DOHH2 (cell line): ENCODE measurements at regions not wholly inside any gene's neighbourhood (a gene's known extent, or its start where the extent isn't known, plus 50 kb on each side); places are given as distances from the start of the nearest gene placed in this dataset.

ENCODE experiments used
- H3F3A ChIP-seq: fragments of 200-600 bp; sonication (generic), shearing (Covaris generic); 2 replicates; pipeline ENCODE4 v1.6.0; 2016; ENCODE audit warnings: antibody characterized with exemption, mild to moderate bottlenecking; ENCODE audit not compliant: control insufficient read depth, insufficient read depth
- H3K27ac ChIP-seq: fragments of 200-600 bp; sonication (generic); 2 replicates; pipeline ENCODE4 v1.5.1; 2014; ENCODE audit warnings: low read depth, mild to moderate bottlenecking, low read length, moderate library complexity
- H3K27me3 ChIP-seq: fragments of 200-600 bp; sonication (generic); 2 replicates; pipeline ENCODE4 v1.6.1; 2014; ENCODE audit warnings: mild to moderate bottlenecking, low read length, mixed read lengths; ENCODE audit not compliant: control insufficient read depth
- H3K36me3 ChIP-seq: fragments of 200-600 bp; sonication (generic); 2 replicates; pipeline ENCODE4 v1.6.1; 2014; ENCODE audit warnings: mild to moderate bottlenecking, low read length, moderate library complexity, mixed read lengths; ENCODE audit not compliant: control insufficient read depth
- H3K4me1 ChIP-seq: fragments of 200-600 bp; sonication (generic); 2 replicates; pipeline ENCODE4 v1.6.1; 2014; ENCODE audit warnings: mild to moderate bottlenecking, low read length, mixed read lengths; ENCODE audit not compliant: control insufficient read depth
- H3K4me2 ChIP-seq: fragments of 200-600 bp; sonication (generic); 2 replicates; pipeline ENCODE4 v1.6.0; 2014; ENCODE audit warnings: mild to moderate bottlenecking, low read length, moderate library complexity
- H3K4me3 ChIP-seq: fragments of 200-600 bp; sonication (generic); 2 replicates; pipeline ENCODE4 v1.5.1; 2014; ENCODE audit warnings: mild to moderate bottlenecking, low read length, mixed read lengths
- H3K79me2 ChIP-seq: fragments of 200-600 bp; sonication (generic); 2 replicates; pipeline ENCODE4 v1.6.1; 2014; ENCODE audit warnings: mild to moderate bottlenecking, low read length, mixed read lengths; ENCODE audit not compliant: control insufficient read depth
- H3K9me2 ChIP-seq: fragments of 200-600 bp; sonication (generic); replicated peaks from 2 replicates; pipeline ENCODE4 v1.6.1; 2014; ENCODE audit warnings: mild to moderate bottlenecking, low read length, mixed read lengths; ENCODE audit not compliant: control insufficient read depth
- H3K9me3 ChIP-seq: fragments of 200-600 bp; sonication (generic); 2 replicates; pipeline ENCODE4 v1.6.1; 2014; ENCODE audit warnings: antibody characterized with exemption, low read length, mixed read lengths; ENCODE audit not compliant: control insufficient read depth, insufficient read depth
- H4K20me1 ChIP-seq: fragments of 200-600 bp; sonication (generic); 2 replicates; pipeline ENCODE4 v1.6.0; 2014; ENCODE audit warnings: low read depth, mild to moderate bottlenecking, antibody characterized with exemption, low read length, moderate library complexity; ENCODE audit not compliant: control insufficient read depth, insufficient read depth
- EZH2phosphoT487 ChIP-seq: fragments of 200-600 bp; sonication (generic); IDR thresholded peaks from 2 replicates; pipeline ENCODE4 v1.6.1; 2017; ENCODE audit warnings: borderline replicate concordance, mild to moderate bottlenecking, antibody characterized with exemption, low read length, moderate library complexity, mixed read lengths
- TF ChIP-seq, protein P1 (sequence below): fragments of 200-600 bp; sonication (generic); IDR thresholded peaks from one replicate; pipeline ENCODE4 v1.5.1; 2014; ENCODE audit warnings: antibody characterized with exemption, mild to moderate bottlenecking, low read depth, low read length; ENCODE audit not compliant: poor library complexity, severe bottlenecking

GRCh38 chr1:207962716-207963426 is 51.9 kb upstream of the CD34 start:
- Histone ChIP-seq H3K27ac (no peak overlapping the region), H3K9me3 (no peaks in the 10 kb centered on the region), H3K4me2 (peak overlapping the region; percentile 64), H3K27me3 (peaks cover 16% of the 10 kb centered on the region; the same call in 1 of the 2 replicates), H3K9me2 (no peaks in the 10 kb centered on the region), H3F3A (no peaks in the 10 kb centered on the region), H3K79me2 (no peaks in the 10 kb centered on the region), H4K20me1 (no peaks in the 10 kb centered on the region), H3K36me3 (no peaks in the 10 kb centered on the region), H3K4me1 (peaks cover 10% of the 10 kb centered on the region), H3K4me3 (peak overlapping the region; percentile 71)
- TF ChIP-seq, protein P1, sequence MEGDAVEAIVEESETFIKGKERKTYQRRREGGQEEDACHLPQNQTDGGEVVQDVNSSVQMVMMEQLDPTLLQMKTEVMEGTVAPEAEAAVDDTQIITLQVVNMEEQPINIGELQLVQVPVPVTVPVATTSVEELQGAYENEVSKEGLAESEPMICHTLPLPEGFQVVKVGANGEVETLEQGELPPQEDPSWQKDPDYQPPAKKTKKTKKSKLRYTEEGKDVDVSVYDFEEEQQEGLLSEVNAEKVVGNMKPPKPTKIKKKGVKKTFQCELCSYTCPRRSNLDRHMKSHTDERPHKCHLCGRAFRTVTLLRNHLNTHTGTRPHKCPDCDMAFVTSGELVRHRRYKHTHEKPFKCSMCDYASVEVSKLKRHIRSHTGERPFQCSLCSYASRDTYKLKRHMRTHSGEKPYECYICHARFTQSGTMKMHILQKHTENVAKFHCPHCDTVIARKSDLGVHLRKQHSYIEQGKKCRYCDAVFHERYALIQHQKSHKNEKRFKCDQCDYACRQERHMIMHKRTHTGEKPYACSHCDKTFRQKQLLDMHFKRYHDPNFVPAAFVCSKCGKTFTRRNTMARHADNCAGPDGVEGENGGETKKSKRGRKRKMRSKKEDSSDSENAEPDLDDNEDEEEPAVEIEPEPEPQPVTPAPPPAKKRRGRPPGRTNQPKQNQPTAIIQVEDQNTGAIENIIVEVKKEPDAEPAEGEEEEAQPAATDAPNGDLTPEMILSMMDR: no peak
- TF ChIP-seq EZH2phosphoT487: no peak
